Endodermal cell (in vitro differentiated cells): ENCODE measurements at regions not wholly inside any gene's neighbourhood (a gene's known extent, or its start where the extent isn't known, plus 50 kb on each side); places are given as distances from the start of the nearest gene placed in this dataset.

Experiments used
- DNase-seq: peaks from one replicate; pipeline ENCODE4 v3.0.0-alpha.2; 2017
- H3K27ac ChIP-seq: 2 replicates; pipeline ENCODE4 v1.5.1; 2013; ENCODE audit warnings: mild to moderate bottlenecking, low read depth, low read length, moderate library complexity
- H3K27me3 ChIP-seq: 2 replicates; pipeline ENCODE4 v1.6.1; 2013; ENCODE audit warnings: mild to moderate bottlenecking, low read length, moderate library complexity; ENCODE audit not compliant: insufficient read depth, control insufficient read depth, poor library complexity, severe bottlenecking
- H3K36me3 ChIP-seq: 2 replicates; pipeline ENCODE4 v1.7.0; 2013; ENCODE audit warnings: mild to moderate bottlenecking, low read length, moderate library complexity; ENCODE audit not compliant: control insufficient read depth, insufficient read depth
- H3K4me1 ChIP-seq: one replicate; pipeline ENCODE4 v1.7.0; 2013; ENCODE audit warnings: low read length; ENCODE audit not compliant: control insufficient read depth, insufficient read depth
- H3K4me3 ChIP-seq: 2 replicates; pipeline ENCODE4 v1.5.1; 2013; ENCODE audit warnings: mild to moderate bottlenecking, low read length, moderate library complexity
- H3K9ac ChIP-seq: 2 replicates; pipeline ENCODE4 v1.6.1; 2013; ENCODE audit warnings: mild to moderate bottlenecking, low read length, moderate library complexity; ENCODE audit not compliant: poor library complexity, severe bottlenecking; ENCODE audit errors: extremely low read depth
- H3K9me3 ChIP-seq: 2 replicates; pipeline ENCODE4 v1.6.1; 2013; ENCODE audit warnings: mild to moderate bottlenecking, low read length, moderate library complexity; ENCODE audit not compliant: control insufficient read depth
- H3K27ac Mint-ChIP-seq: 2 replicates; pipeline ENCODE4 v1.8.0; 2020; ENCODE audit warnings: mixed read lengths
- H3K27me3 Mint-ChIP-seq: 2 replicates; pipeline ENCODE4 v1.8.0; 2021; ENCODE audit warnings: mild to moderate bottlenecking, mixed read lengths; ENCODE audit not compliant: insufficient read depth
- H3K36me3 Mint-ChIP-seq: 2 replicates; pipeline ENCODE4 v1.8.0; 2020; ENCODE audit warnings: low read depth, mixed read lengths
- H3K4me1 Mint-ChIP-seq: 2 replicates; pipeline ENCODE4 v1.8.0; 2020; ENCODE audit warnings: mixed read lengths
- H3K4me3 Mint-ChIP-seq: 2 replicates; pipeline ENCODE4 v1.8.0; 2020; ENCODE audit warnings: mild to moderate bottlenecking, moderate library complexity, mixed read lengths
- H3K9me3 Mint-ChIP-seq: 2 replicates; pipeline ENCODE4 v1.8.0; 2020; ENCODE audit warnings: mild to moderate bottlenecking, mixed read lengths
- WGBS, 2 experiments: methylation state at CpG; one replicate each; pipeline versions ENCODE4 v1.1.5 to v1.1.7; 2013; ENCODE audit warnings: missing lambda C conversion rate in 2 of 2, mixed read lengths in 1 of 2; ENCODE audit not compliant: insufficient coverage in 1 of 2, insufficient read length in 1 of 2; 5-methylcytosine and 5-hydroxymethylcytosine counted together
- TF ChIP-seq, protein P1 (sequence below): fragments of 200-600 bp; sonication (generic); conservative IDR thresholded peaks from 2 replicates; pipeline ENCODE4 v1.5.0; 2021; ENCODE audit warnings: antibody characterized with exemption, mild to moderate bottlenecking

DNA sequence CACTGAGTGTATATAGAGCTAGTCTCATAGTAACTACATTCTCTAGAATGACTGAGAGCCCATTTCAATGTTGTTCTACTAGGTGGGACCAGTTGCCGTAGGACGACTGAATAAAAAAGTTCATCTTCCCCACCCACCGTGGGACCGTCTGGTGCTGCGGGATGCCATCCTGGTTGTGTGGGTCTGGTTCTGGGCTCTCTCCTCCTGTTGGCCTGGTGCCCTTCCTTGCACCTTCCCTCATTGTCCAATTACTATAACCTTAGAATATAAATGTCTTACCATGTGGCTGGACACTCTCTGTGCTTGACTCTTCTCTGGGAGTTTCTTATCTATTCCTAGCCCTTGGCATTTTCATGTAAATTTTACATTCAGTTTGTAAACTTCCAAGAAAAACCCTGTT lies 344.4 kb downstream of the TCERG1L start:
- Histone ChIP-seq H3K4me3 (no peak overlapping the region), H3K36me3 (no peaks in the 10 kb centered on the region), H3K4me1 (no peaks in the 10 kb centered on the region), H3K9me3 (no peaks in the 10 kb centered on the region), H3K9ac (no peak overlapping the region), H3K27ac (no peak overlapping the region), H3K27me3 (no peaks in the 10 kb centered on the region)
- Mint-ChIP-seq H3K4me3 (no peak overlapping the region), H3K9me3 (peaks cover 6% of the 10 kb centered on the region), H3K36me3 (no peaks in the 10 kb centered on the region), H3K27me3 (no peaks in the 10 kb centered on the region), H3K4me1 (no peaks in the 10 kb centered on the region), H3K27ac (no peak overlapping the region)
- TF ChIP-seq, protein P1, sequence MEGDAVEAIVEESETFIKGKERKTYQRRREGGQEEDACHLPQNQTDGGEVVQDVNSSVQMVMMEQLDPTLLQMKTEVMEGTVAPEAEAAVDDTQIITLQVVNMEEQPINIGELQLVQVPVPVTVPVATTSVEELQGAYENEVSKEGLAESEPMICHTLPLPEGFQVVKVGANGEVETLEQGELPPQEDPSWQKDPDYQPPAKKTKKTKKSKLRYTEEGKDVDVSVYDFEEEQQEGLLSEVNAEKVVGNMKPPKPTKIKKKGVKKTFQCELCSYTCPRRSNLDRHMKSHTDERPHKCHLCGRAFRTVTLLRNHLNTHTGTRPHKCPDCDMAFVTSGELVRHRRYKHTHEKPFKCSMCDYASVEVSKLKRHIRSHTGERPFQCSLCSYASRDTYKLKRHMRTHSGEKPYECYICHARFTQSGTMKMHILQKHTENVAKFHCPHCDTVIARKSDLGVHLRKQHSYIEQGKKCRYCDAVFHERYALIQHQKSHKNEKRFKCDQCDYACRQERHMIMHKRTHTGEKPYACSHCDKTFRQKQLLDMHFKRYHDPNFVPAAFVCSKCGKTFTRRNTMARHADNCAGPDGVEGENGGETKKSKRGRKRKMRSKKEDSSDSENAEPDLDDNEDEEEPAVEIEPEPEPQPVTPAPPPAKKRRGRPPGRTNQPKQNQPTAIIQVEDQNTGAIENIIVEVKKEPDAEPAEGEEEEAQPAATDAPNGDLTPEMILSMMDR = no peak
- WGBS, 2 experiments = 92 to 100% methylated on average over 3 to 5 of the region's 5 CpGs
- DNase-seq = no peak

DNA sequence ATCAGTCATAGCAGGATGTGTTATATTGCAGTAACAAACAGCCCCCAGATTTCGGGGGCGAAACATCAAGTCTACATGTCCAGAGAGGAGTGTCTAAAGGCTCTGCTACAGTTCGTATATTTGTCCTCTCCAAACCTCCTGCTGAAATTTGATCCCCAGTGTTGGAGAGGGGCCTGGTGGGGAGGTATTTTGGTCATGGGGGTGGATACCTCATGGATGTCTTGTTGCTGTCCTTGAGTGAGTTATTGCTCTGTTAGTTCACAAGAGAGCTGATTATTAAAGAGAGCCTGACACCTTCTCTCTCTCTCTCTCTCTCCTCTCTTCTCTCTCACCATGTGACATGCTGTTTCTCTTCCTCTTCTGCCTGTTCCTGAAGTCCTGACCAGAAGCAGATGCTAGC lies 343.7 kb downstream of the TCERG1L start:
- no peaks in the 10 kb centered on the region for H3K36me3 ChIP-seq
- Mint-ChIP-seq H3K4me1 (no peaks in the 10 kb centered on the region), H3K9me3 (peaks cover 10% of the 10 kb centered on the region), H3K36me3 (no peaks in the 10 kb centered on the region), H3K27me3 (no peaks in the 10 kb centered on the region), H3K4me3 (no peak overlapping the region), H3K27ac (no peak overlapping the region)
- peak; percentile 12 for DNase-seq
- H3K9ac ChIP-seq = no peak overlapping the region
- WGBS, 2 experiments = 69 to 88% methylated on average over 2 to 3 of the region's 3 CpGs
- H3K9me3 ChIP-seq = no peaks in the 10 kb centered on the region
- TF ChIP-seq, protein P1 = no peak
- no peaks in the 10 kb centered on the region for H3K4me1 ChIP-seq
- H3K27ac ChIP-seq = no peak overlapping the region
- H3K4me3 ChIP-seq = no peak overlapping the region
- no peaks in the 10 kb centered on the region for H3K27me3 ChIP-seq

DNA sequence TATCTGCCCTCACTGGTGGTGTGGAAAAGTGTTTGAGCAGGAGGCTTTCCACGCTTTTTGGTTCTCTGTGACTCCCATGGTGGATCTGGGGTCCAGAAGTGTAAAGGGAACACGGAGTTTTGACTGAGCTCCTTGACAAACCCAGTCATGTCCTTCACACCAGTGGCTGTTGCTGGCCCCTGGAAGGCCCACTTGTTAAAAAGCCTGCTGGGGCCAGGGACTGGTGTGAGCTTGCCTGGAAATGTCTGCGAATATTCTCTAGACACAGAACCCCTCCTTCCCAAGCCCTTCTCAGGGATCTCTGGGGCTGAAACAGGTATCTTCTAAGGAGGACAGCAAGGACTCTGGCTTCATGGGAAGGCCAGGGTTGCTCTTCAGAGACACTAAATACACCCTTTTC lies 343.0 kb downstream of the TCERG1L start:
- Mint-ChIP-seq H3K4me3 (no peak overlapping the region), H3K9me3 (peaks cover 12% of the 10 kb centered on the region), H3K27me3 (no peaks in the 10 kb centered on the region), H3K4me1 (no peaks in the 10 kb centered on the region), H3K27ac (no peak overlapping the region), H3K36me3 (no peaks in the 10 kb centered on the region)
- WGBS, 2 experiments = 86 to 89% methylated on average over 1 to 3 of the region's 3 CpGs
- peak; percentile 13 for DNase-seq
- Histone ChIP-seq H3K9me3 (no peaks in the 10 kb centered on the region), H3K27me3 (no peaks in the 10 kb centered on the region), H3K36me3 (no peaks in the 10 kb centered on the region), H3K4me1 (no peaks in the 10 kb centered on the region), H3K4me3 (no peak overlapping the region), H3K27ac (no peak overlapping the region), H3K9ac (no peak overlapping the region)
- TF ChIP-seq, protein P1 = no peak
